GM21447 (cell line): ENCODE measurements at regions not wholly inside any gene's neighbourhood (a gene's known extent, or its start where the extent isn't known, plus 50 kb on each side); places are given as distances from the start of the nearest gene placed in this dataset.
"Not testable (repeated sequence)": the region's sequence is repeated elsewhere in the genome, so short reads cannot be mapped to it uniquely, and the experiment has no call there.

Experiments used
- ATAC-seq: cut with Tn5 transposase; IDR thresholded peaks from one replicate; pipeline ENCODE4 v1.9.1; 2021; ENCODE audit not compliant: unreplicated experiment

GRCh38 chr6:27547157-27548075, 74.5 kb upstream of the ZNF184 start:
- no peak for ATAC-seq

- no peak for ATAC-seq
Measured at GRCh38 chr6:27546522-27546921, 73.6 kb upstream of the ZNF184 start.

GRCh38 chr6:27545271-27546046, 72.6 kb upstream of the ZNF184 start:
- no peak for ATAC-seq

- ATAC-seq, result no peak
Measured at GRCh38 chr6:27544612-27545260, 71.8 kb upstream of the ZNF184 start.

GRCh38 chr6:27544135-27544534, 71.2 kb upstream of the ZNF184 start:
- ATAC-seq, result not testable (repeated sequence)

GRCh38 chr6:27542485-27542884, 69.6 kb upstream of the ZNF184 start:
- ATAC-seq, result no peak

- no peak for ATAC-seq
Measured at GRCh38 chr6:27541933-27542297, 69.0 kb upstream of the ZNF184 start.

GRCh38 chr6:27541212-27541932, 68.5 kb upstream of the ZNF184 start:
- no peak for ATAC-seq

GRCh38 chr6:27539551-27539950, 66.6 kb upstream of the ZNF184 start:
- no peak for ATAC-seq

GRCh38 chr6:27532820-27533538, 60.1 kb upstream of the ZNF184 start:
- no peak for ATAC-seq

- no peak for ATAC-seq
Measured at GRCh38 chr6:27531772-27532459, 59.0 kb upstream of the ZNF184 start.

- not testable (repeated sequence) for ATAC-seq
Measured at GRCh38 chr6:27529796-27530195, 56.9 kb upstream of the ZNF184 start.

GRCh38 chr6:27528714-27529113, 55.8 kb upstream of the ZNF184 start:
- no peak for ATAC-seq
